ENCODE measurements at regions not wholly inside any gene's neighbourhood (a gene's known extent, or its start where the extent isn't known, plus 50 kb on each side); places are given as distances from the start of the nearest gene placed in this dataset.
A peak's percentile ranks its signal among the peaks of the same experiment; 100 is the strongest.

DNA sequence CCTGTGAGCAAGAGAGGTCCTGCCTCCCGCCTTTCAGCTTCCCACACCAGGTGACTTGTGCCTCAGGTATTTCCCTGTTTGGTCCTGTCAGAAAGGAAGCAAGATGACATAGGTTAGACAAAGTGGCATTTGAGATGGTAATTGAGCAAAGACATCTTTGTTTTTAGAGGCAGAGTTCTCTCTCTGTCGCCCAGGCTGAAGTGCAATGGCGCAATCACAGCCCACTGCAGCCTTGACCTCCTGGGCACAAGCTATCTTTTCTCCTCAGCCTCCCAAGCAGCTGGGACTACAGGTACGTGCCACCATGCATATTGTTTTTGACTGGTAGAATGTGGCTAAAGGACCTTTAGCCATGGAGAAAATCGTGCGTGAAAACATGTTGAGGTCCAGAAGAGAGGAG is 339.1 kb downstream of the FGF9 start:
- no peak for DNase-seq (ENCODE audit: low spot score)

DNA sequence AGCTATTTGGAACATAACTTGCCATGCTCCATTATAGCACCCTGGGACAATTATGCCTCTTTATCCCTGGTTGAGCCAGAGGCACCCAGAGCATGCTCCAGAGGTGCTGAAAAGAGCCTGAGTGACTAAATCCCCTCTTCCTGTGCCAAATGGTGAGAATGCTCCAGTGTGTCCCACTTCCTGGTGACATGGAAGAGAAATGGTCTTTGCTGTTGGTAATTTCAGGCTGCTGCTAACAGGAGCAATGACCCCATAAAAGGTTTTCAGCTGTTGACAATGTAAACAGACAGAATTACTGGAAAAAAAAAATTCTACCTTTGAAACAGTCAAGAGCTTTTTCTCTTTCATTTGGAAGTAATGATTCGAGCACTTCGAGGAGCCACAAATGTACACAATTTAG is 341.8 kb downstream of the FGF9 start:
- no peak for DNase-seq (ENCODE audit: low spot score)

DNA sequence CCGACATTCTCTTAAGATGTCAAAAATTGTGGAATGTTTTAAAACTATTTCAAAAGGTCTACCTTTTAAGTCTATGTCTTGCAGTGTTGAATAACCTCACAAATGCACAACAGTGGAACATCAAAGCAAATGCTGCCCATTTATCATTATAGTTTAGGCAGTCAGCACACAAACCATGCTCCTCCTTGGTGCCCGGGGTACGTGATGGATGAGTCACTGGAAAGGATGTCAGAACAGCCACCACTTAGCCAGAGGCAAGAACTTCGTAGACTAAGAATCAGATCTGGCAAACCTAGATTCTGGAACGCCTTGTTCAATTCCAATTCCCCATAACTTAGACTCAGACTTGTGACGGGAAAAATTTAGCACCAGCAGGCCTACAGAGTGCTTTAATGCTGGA is 343.6 kb downstream of the FGF9 start:
- DNase-seq (ENCODE audit: low spot score), result no peak

DNA sequence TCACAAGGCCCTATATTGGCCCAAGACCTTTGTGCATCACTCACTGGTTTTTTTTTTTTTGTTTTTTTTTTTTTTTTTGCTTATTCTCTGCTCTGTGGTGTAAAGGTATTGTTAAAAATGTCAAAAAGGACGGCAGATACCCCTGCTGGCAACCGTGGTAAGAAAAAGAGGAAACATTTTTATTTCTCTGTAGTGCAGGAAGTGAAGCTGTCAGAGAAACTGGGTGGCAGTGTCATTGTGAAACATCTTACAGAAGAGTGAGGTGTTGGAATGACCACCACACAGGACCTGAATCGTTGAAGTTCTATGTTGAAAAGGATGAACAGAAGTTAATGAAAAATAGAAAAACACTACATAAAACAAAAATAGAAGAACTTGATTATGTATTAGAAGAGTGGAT is 346.4 kb downstream of the FGF9 start:
- DNase-seq (ENCODE audit: low spot score), result peak; percentile 19

DNA sequence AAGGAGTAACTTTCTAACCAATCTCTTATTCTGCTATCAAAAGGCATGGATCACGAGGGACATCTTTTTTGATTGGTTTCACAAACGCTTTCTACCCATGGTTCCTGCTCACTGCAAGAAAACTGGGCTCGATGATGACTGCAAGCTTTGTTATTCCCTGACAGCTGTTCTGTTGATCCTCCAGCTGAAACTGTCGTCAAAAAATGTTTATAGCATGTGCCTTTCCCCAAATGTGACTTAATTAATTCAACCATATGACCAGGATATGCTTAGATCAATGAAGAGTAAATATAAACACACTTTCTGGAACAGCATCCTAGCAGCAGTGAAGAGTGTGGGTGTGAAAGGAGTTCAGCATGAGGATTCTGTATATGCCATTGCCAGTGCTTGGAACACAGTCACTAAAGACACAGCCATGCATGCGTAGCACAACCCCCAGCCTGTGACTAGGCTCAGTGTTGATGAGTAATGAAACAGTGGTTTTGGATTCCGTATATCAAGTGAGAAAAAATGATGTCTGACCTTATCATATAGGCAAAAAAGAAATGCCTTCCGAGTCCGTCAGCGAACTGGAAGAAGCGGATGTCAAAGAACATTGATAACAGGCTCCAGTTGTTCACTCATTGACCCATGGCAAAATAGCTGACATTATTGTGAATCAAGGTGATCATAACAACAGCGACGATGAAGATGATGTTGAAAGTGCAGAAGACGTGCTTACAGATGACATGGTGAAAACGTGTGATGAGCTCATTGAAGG is 347.4 kb downstream of the FGF9 start:
- no peak for DNase-seq (ENCODE audit: low spot score)

DNA sequence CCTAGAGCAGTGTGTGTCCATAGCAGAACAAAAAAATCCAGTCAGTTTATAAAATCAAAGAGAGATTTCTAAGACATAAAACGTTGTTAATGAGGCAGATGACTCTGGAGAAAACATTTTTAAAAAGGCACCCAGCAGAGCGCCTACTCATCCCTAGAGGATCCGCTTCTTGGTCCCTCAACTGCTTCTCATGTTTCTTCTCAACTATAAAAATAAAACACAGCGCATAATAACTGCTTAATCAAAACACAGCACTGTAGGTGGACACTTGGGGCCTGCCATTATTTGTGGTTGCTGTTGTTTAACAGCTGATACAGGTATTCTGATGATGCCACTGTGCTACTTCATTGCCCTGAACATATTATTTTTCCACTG is 347.9 kb downstream of the FGF9 start:
- DNase-seq (ENCODE audit: low spot score), result no peak

DNA sequence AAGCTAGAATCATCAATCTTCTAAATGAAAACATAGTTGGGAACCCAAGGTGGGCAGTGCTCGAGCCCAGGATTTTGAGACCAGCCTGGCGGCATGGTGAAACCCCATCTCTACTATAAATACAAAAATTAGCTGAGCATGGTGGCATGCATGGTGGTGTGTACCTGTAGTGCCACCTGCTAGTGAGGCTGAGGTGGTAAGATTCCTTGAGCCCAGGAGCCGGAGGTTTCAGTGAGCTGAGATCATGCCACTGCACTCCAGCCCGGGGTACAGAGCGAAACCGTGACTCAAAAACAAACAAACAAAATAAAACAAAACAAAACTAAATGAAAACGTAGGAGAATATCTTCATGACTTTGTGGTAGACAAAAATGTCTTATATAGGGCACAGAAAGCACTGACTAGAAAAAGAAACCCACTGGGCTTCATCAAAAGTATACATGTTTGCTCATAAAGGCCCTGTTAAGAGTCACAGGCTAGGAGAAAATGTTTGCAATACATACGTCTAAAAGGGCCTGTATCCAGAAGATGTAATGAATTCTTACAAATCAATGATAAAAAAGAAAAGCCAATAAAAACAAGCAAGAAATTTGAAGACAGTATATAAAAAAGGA is 353.6 kb downstream of the FGF9 start:
- no peak for DNase-seq (ENCODE audit: low spot score)

DNA sequence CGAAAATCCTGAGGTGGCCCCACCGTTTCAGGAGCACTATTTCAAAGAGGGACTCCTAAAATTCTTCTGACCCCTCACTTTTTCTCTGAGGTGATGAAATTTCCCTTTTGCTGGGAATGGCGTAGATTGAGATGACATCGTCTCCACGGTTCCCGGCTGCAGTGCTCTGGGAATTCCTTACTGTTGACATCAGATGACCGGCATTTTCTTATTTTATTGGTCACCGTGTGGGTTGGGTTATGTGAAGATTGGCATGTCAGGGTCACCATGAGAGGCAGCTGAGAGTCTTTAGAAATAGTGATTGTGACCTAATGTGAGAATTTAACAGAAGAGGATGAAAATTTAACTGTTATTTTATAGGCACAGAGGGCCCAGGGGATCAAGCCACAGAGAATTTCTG is 356.7 kb downstream of the FGF9 start:
- no peak for DNase-seq (ENCODE audit: low spot score)

DNA sequence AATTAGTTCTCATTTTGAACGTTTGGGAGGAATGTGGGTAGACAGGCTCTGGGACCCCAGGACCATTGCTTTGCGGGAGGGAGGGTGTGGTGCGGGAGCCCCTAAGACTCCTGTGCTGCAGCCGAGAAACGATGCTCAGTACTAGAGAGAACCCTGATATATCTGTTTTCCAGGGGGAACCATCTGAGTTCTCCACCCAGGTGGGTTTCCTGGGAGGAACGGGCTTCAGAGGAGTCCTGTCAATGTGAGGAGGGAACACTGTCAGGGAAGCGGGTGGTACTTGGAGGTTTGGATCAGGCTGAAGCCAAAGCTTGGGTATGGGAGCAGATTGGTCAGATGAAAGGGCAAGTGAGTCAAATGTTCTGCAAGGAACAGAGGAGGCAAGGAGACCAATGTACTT is 358.0 kb downstream of the FGF9 start:
- no peak for DNase-seq (ENCODE audit: low spot score)

DNA sequence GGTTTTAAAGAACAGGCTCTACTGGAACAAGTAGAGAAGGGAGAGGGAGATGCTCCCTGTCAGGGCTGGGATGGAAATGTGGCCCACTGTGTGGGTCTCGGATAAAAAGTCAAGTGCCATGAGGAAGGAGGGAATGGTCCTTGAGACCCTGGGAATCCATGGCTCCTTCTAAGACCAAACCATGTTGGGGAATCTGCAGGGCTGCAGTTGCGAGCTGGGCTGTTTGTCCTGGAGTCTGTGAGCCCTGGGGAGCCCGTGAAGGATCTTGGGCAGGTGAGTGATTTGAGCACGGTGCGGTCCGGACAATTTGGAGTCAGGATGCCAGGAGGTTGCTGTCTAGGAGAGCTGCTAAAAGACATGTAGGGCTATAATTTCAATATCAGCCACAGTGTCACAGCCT is 359.4 kb downstream of the FGF9 start:
- no peak for DNase-seq (ENCODE audit: low spot score)

DNA sequence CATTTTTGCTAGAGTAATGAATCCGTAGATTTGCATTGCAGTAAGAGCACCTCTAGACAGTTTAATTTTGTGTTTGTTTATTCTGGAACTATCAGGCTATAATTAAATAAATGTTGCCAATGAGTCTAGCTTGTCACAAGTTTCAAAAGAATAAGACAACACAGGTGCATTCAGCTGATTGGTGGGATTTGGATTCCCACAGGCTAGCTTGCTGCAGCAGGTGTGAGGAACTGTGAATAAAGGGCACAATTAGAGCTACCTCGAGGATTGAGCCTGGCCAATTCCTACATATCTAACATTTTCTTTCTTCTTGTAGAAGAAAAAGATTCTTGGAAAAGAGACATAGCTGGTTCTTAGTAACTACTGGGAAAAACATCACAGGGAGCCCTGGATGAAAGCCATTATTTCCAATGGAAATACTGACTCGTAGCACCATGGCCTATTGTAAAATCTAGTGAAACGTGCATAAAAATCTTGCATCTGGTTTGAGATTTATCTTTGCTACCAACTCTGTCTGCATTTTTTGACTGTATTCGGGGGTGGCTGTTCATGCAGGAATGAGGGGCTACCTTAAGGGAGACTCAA is 360.9 kb downstream of the FGF9 start:
- DNase-seq (ENCODE audit: low spot score), result no peak

DNA sequence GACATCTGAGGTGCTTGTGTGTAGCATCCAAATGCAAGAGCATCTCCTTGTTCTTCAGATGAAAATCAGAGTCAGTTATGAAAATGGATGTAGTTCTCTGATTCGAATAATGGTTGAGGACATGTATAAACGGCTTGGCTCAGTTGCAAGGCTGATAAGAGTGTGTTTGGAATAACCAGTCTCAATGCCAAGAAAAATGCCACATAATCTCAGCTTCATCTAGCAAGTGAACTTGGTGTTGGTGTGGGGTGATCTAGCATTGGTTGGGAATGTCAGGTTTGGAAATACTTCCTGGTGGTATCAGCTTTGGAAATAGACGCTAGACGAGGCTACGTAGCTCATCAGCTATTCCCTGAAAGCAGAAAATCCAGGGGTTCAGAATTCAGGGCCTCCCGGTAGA is 362.0 kb downstream of the FGF9 start:
- DNase-seq (ENCODE audit: low spot score), result no peak

DNA sequence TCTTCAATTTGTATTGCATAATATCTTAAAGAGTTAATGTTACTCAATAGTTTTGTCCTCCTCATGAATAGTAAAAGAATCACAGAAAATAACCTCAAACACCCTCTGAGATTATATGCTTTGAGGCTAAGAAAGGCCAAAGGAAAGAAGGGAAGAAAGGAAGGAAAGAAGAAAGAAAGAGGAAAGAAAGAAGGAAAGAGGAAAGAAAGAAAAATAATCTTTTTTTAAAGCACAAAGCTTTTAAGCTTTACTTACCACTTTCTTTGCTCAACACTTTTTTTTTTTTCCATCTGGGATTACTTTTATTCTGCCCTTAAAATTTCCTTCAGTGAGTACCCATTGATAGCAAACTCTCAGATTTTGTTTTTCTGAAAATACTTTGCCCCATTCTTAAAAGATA is 369.1 kb downstream of the FGF9 start:
- no peak for DNase-seq (ENCODE audit: low spot score)

DNA sequence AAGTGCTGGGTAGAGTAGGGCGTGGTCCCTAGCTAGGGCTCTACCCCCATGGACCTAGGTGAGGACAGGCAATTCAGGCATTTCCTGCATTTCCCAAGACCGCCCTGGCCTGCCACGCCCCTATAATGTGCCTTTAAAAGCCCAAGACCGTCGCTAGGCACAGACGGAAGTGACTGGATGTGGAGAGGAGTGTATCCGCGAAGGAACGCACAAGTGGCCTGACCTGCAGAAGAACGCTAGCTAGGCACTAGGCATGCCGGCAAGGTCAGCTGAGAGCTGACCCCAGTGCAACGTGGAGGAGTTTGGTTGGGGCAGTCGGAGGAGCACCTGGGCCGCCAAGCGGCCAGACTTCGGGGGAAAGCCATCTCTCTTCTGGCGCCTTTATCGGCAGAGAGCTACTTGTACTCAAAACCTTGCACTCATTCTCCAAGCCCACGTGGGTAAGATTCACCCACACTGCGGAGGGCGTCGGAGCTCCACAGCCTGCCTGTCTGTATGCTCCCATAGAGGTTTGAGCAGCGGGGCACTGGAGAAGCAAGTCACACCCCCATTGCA is 370.0 kb downstream of the FGF9 start:
- no peak for DNase-seq (ENCODE audit: low spot score)

DNA sequence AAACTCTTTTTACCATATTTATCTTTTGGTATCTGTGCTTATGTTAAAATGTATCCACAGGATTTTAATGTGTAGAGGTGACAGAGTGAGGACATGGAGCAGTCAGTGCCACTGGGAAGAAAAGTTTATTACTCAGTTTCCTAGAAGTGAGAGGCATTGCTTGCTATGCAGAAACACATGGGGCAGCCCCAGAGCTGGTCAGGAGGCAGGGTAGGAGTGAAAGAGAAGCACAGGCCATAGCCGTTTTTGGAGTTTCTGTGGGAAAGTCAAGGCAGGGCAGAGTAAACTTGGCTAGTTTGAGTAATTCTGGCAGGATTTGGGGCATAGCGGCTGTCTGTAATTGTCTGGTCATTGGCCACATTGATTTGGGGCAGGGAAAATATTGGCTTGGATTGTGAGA is 370.9 kb downstream of the FGF9 start:
- no peak for DNase-seq (ENCODE audit: low spot score)

DNA sequence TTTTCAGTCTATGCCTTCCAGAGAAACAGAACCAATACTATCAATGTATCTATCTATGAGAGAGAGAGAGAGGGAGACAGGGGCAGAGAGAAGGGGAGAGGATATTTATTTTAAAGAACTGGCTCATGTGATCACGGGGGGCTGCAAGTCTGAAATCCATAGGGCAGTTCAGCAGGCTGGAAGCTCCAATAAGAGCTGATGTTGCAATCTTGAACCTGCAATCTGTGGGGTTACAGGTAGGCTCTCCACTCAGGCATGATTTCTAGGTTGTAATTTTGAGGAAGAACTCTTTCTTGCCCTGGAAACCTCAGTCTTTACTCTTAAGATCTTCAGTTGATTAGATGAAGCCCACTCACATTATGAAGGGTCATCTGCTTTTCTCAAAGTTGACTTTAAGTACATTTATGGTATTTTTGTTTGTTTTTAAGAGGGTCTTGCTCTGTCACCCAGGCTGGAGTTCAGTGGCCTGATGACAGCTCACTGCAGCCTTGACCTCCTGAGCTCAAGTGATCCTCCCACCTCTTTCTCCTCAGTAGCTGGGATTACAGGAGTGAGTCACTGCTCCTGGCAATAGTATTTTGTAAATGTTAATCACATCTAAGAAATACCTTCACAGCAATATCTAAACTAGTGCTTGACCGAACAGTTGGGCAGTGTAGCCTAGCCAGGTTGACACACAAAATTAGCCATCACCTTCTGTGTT is 376.4 kb downstream of the FGF9 start:
- DNase-seq (ENCODE audit: low spot score), result no peak

DNA sequence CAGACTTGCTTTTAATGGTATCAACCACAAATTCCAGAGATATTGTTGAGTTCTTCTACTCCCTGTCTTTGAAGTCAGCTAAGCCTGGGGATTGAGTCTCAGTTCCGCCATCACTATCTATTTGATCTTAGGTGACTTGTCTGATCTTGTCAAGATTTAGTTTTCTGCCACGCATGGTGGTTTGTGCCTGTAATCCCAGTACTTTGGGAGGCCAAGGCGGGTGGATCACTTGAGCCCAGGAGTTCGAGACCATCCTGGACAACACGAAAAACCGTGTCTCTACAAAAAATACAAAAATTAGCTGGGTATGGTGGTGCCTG is 376.9 kb downstream of the FGF9 start:
- DNase-seq (ENCODE audit: low spot score), result no peak

DNA sequence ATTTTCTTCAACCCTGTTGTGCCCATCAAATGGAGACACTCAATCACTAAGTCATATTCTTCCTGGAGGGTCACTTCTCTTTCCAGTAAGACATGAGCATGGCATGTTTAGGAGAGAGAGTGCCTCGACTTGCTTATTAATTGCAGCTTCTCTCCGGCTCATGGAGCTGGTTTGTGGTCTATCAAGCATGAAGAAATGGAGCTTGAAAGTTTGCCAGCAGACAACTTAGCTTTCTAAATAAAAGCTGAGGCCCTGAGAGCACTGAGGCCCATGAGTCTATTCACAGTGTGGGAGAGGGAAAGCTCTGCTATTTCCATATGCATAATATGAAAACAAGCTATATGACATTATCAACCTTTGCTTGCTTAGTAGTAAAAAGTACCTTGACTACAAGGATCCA is 378.5 kb downstream of the FGF9 start:
- DNase-seq (ENCODE audit: low spot score), result no peak

DNA sequence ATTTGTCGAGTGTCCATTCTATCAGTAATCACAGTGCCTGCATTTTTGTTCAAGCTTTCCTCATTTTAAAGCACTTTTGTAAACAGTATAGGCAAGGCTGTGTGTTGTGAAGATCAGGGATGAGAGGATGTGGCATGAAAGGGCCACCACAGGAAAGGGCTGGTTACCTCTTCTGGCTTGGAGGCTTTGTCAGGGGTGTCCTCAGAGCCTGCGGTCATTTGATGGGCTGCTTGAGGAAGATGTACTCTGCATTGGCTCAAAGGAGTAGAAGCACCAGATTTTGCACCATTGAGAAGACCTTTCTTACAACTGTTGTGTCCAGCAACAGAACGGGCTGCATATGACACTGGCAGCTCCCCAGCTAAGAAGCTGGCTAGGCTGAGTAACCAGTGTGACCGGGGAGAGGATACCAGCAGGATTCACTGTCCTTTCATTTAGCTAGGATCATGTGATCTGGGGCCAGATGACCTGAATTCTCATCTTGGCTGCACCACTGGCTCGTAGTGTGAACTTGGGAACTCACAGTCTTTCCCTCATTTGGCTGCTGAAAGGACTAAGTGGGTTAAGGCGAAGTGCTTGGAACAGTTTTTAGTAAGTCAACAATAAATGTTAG is 380.2 kb downstream of the FGF9 start:
- DNase-seq (ENCODE audit: low spot score), result no peak

DNA sequence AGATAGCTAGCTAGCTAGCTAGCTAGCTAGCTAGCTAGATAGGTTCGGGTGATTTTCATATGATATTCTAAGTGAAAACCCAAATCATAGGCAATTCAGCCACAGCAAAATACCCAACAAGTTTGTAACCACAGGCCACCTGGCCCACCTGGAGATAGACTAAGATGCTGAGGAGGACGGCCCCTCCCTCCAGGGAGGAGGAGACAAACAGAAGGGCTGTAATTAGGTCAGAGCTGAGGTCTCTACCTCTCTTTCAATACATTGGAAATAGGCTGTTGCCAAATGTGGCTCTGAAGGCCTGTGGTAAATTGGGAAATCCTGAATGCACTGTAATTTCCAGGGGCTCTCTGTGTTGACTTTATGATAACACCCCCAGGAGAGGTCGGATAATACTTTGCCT is 382.2 kb downstream of the FGF9 start:
- no peak for DNase-seq (ENCODE audit: low spot score)

DNA sequence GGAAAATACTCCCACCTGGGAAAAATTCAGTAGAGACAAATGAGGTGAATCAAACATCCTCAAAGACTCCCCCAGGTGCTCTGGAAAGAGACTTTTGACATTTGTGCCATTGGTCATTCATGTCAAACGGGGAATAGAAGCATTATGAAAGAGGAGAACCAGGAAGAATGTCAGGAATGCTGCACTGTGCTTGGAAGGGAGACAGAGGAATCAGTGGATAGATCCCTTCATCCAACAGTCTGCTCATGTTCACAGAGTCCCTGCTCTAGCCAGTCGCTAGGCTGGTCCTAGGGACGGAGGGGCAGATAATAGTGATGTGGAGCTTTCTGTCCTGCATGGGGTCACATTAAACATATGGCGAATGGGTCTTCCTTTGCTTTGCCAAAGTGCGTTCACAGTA is 384.4 kb downstream of the FGF9 start:
- no peak for DNase-seq (ENCODE audit: low spot score)

DNA sequence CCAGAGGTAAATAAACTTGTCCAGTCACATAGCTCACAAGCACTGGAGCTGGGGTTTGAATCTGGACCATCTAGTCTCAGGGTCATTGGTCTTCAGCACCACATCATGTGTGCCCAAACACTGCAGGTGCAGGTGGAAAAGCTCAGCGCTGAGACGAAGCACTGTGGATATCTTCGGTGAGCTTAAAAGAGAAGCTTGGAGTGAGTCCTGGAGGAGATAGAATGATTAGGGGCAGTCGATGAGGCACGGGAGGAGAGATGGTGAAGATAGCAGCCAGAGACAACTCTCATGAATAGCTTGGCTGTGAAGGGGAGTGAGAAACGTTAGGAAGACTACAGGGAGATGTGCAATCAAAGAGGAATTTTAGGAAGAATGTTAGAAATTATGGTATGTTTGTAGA is 389.3 kb downstream of the FGF9 start:
- no peak for DNase-seq (ENCODE audit: low spot score)

DNA sequence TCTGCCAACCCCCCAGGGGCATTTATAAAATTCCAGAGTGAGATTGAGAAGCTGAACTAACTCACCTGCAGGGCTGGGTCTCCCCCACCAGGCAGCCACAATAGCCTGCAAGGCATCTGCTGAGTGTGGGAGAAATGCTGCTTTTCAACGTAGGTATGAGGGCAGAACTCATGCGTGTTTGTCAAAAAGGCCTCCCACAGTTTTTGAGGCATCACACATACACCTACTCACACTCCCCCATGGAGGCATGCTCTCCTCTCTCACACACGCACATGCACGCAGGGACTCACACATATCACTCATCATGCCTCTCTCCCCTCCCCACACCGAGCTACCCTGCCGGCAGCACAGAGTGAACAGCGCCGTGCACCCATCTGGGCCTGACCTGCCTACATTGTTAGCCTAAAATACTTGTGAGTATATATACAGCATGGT is 390.5 kb downstream of the FGF9 start:
- DNase-seq (ENCODE audit: low spot score), result peak; percentile 34

Data from activated CD4-positive, alpha-beta T cell treated with anti-CD3 and anti-CD28 coated beads, Interleukin-2, Interleukin-4, amounts not matched to agents 100 ng/mL and 50 ng/mL, durations not matched to agents 16 hours and 8 hours (primary cell).